Kidney (tissue), 13 donors: ENCODE measurements at regions not wholly inside any gene's neighbourhood (a gene's known extent, or its start where the extent isn't known, plus 50 kb on each side); places are given as distances from the start of the nearest gene placed in this dataset.

Experiments used
- DNase-seq, 5 donors: peaks; one replicate each; pipeline ENCODE4 v3.0.0-alpha.2; 2013 to 2020
- FAIRE-seq: peaks from 2 replicates; lab custom pipeline; 2012; peaks lifted over from hg19 to GRCh38; lab: Jason Lieb, UNC
- H3K27ac ChIP-seq, 2 donors: one replicate each; pipeline ENCODE4 v1.7.0; 2013; ENCODE audit warnings: low read depth in 2 of 2, low read length in 2 of 2, inconsistent platforms in 1 of 2
- H3K27me3 ChIP-seq: one replicate; pipeline ENCODE4 v1.7.1; 2013; ENCODE audit warnings: low read length, inconsistent platforms; ENCODE audit not compliant: control insufficient read depth, insufficient read depth
- H3K36me3 ChIP-seq, 3 donors: one replicate each; pipeline versions ENCODE4 v1.7.0 to v1.7.1; 2013; ENCODE audit warnings: low read length in 3 of 3, control low read depth in 1 of 3, inconsistent platforms in 1 of 3; ENCODE audit not compliant: insufficient read depth in 3 of 3, control insufficient read depth in 2 of 3
- H3K4me1 ChIP-seq, 3 donors: one replicate each; pipeline versions ENCODE4 v1.7.0 to v1.7.1; 2013; ENCODE audit warnings: low read length in 3 of 3, inconsistent platforms in 1 of 3, low read depth in 1 of 3; ENCODE audit not compliant: control insufficient read depth in 2 of 3, insufficient read depth in 2 of 3
- H3K4me3 ChIP-seq, 3 donors: one replicate each; pipeline versions ENCODE4 v1.7.0 to v1.8.1; 2013; ENCODE audit warnings: low read length in 3 of 3, control low read depth in 1 of 3, inconsistent platforms in 1 of 3
- H3K9ac ChIP-seq, 3 donors: one replicate each; pipeline versions ENCODE4 v1.7.0 to v1.7.1; 2013; ENCODE audit warnings: low read length in 3 of 3, control low read depth in 1 of 3, inconsistent platforms in 1 of 3
- H3K9me3 ChIP-seq, 3 donors: one replicate each; pipeline versions ENCODE4 v1.7.0 to v1.7.1; 2013; ENCODE audit warnings: low read length in 3 of 3, control low read depth in 1 of 3, inconsistent platforms in 1 of 3; ENCODE audit not compliant: control insufficient read depth in 2 of 3, insufficient read depth in 1 of 3
- CTCF ChIP-seq: IDR thresholded peaks from 3 replicates; pipeline ENCODE4 v1.5.1; 2012; ENCODE audit warnings: mild to moderate bottlenecking, moderate library complexity, borderline replicate concordance; ENCODE audit not compliant: insufficient read depth; ENCODE audit errors: extremely low read depth
- intact Hi-C: fragments of 100-400 bp; cut with DNase I; formaldehyde crosslinking; loops from one replicate; pipeline ENCODE4 v1.11.1; 2022
- donor health status: control.
- donor health status: control.
- donor health status: control.
- donor health status: control.
- donor health status: control.
- donor health status: DM: yes; HTN: yes; CAD: no.
- donor health status: Normal renal cell carcinoma (clear cell type).

DNA sequence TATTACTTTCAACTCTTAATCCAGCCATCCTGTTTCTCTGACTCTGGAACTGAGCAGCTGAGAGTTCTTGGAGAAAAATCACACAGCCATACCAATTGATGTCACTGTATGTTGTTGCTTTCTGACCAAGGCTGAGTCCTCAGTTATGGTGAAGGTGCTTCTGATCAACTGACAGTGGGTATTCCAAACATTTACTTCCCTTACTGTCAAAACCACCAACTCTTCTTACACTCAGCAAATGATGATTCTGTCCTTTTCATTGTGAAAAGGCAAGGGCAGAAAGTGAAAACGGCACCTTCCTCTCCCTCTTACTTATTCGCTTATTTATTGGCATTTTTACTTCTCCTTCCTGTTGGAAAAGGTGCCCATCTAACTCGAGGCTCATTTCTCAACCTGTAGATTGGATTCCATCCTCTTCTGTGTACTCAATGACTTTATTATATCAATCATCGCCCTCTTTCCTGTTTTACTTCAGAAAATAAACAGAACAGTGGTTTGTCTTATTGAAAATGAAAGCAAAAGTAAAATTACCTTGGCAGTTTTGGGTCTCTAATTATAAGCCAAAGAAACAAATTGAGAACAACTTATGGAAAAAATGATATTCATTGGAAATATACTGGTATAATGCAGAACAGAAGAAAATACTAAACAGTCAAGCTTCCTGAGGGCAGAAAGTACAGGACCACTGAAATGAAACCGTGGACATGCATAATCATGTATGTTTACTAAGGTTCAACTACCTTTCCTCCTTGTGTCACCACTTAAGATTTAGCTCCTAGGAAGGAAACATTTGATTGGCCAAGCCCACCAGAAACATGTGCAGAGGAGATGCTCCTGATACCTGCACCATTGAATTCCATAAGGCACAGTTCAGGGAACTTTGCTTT is 104.5 kb upstream of the CHD1 start:
- Histone ChIP-seq H3K4me1 (peaks cover 0 to 7% (median 0%) of the 10 kb centered on the region in 3 donors), H3K27me3 (no peaks in the 10 kb centered on the region), H3K27ac (peak overlapping the region; percentile 28 to 71), H3K9ac (peak overlapping the region in 2 of 3 donors; percentile 1 to 59), H3K4me3 (peak overlapping the region in 2 of 3 donors; percentile 60 to 79), H3K9me3 (no peaks in the 10 kb centered on the region), H3K36me3 (no peaks in the 10 kb centered on the region)
- FAIRE-seq: no peak
- no peak for DNase-seq
- intact Hi-C loops: no loop called here
- TF ChIP-seq CTCF: no peak

DNA sequence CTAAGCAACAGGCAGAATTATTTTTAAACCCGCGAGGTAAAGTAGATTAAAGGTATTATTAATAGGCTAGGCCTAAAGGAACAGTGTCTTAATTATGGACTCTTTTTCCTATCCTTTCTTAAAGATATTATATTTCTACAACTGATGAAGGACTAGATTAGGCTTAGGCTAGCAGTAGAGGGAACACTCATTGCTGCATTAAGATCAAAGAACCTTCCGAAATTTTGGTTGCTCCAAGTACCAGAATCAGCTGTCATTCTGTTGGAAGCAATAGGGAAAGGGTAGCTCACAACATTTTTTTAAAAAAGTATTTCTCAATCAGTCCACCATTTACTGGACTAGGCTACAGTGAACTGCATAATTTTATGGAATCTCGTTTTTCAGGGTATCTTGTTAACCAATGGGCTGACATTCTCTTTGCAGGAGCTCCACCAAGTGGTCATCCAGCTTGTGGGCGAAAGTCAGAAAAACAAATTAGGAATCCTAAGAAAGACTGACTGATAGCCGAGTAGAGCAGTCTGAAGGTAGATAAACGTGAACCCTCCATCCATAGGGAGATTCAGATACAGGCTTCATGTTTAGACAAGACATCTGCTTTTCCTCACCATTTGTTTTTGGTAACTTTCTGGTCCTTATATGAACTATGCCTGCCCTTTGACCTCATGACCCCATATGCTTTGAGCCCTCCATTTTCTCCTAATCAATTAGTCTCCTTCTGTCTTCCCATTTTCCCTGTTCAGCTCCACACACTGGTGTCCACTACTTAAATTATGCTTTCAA is 103.6 kb upstream of the CHD1 start:
- H3K4me3 ChIP-seq: peak overlapping the region in 2 of 3 donors; percentile 60 to 79
- intact Hi-C loops: no loop called here
- peak; percentile 91 for TF ChIP-seq CTCF
- DNase-seq (peak in 4 of 5 donors; percentile 58 to 90 (median 73)), FAIRE-seq (peak; percentile 44)
- no peaks in the 10 kb centered on the region for H3K36me3 ChIP-seq
- peaks cover 0 to 6% (median 0%) of the 10 kb centered on the region in 3 donors for H3K4me1 ChIP-seq
- peak overlapping the region in 1 of 2 donors; percentile 71 for H3K27ac ChIP-seq
- H3K9me3 ChIP-seq: no peaks in the 10 kb centered on the region
- H3K27me3 ChIP-seq: no peaks in the 10 kb centered on the region
- H3K9ac ChIP-seq: no peak overlapping the region

DNA sequence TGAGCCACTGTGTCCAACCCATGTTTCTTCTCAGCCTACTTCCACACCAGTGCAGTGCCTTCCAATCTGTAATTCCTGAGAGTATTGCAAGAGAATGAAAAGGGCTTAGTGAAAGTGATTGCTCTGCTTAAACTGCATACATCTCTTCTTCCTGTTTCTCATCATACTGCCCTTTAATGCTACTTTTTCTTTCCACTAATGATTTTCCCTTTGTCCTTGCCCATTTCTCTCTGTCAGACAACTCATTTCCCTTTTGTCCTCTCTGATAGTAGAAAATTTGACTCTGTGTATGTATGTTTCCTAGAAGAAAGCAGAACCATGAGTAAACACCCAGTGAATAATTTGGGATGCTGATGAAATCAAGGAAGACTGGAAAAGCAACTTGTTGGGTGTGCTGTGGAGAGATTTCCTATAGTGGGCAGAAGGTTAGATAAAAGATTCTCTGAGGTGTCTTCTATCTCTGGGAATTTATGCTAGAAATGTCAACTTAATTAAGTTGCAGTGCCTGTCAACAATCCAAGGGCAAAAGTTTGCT is 102.2 kb upstream of the CHD1 start:
- intact Hi-C loops: no loop called here
- Histone ChIP-seq H3K9me3 (no peaks in the 10 kb centered on the region), H3K4me3 (no peak overlapping the region), H3K27me3 (no peaks in the 10 kb centered on the region), H3K27ac (no peak overlapping the region), H3K4me1 (peaks cover 0 to 9% (median 5%) of the 10 kb centered on the region in 3 donors), H3K9ac (no peak overlapping the region), H3K36me3 (no peaks in the 10 kb centered on the region)
- no peak for TF ChIP-seq CTCF
- FAIRE-seq (no peak), DNase-seq (no peak)
